ENCODE measurements at regions not wholly inside any gene's neighbourhood (a gene's known extent, or its start where the extent isn't known, plus 50 kb on each side); places are given as distances from the start of the nearest gene placed in this dataset.

DNA sequence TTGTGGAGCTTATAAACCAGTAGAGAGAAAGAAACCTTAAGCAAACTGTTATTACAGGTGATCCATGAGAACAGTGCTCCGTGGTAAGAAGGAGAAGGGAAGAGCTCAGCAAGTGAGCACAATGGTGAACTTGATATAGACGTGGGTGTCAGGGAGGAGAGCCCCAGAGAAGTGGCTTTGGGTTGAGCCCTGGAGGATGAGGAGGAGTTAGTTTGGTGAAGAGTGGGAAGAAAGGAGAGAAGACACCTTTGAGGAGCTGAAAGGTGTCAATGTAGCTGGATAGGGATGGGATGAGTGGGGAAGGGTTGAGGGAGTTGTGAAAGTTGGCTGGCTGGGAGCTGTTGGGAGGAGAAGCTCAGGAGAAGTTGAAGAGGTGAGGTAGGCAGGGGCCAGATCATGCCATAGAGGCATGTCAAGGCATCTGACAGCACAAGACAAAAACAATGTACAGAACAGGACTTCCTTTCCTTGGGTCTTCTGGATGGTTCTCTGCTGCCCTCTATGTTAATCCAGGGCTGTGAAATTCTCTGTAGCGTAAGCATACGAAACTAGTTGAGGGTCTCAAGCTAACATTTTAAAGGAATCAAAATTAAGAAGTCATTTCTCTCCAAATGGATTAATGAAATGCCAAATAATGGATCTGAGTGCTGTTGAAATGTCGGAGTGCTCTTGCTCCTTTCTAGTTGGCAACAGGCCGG is 501.9 kb downstream of the KDM4C start:
- ATAC-seq = no peak
- peaks cover 2% of the 10 kb centered on the region for H3K36me3 Mint-ChIP-seq (ENCODE audit: low read depth)
- H3K4me3 Mint-ChIP-seq = no peak overlapping the region
- no peaks in the 10 kb centered on the region for H3K9me3 Mint-ChIP-seq (ENCODE audit: insufficient read depth)
- POLR2A ChIA-PET = interaction anchor here (1.0 kb wide), 1 partner anchor 8 kb away, joined by 3 read pairs; no protein-coding TSS in a partner anchor
- H3K27me3 Mint-ChIP-seq (ENCODE audit: low read depth) = peaks cover 32% of the 10 kb centered on the region
- H3K4me1 Mint-ChIP-seq (ENCODE audit: low read depth) = no peaks in the 10 kb centered on the region
- CTCF ChIA-PET = interaction anchor here (1.1 to 1.2 kb wide), 2 partner anchors 207 to 621 kb away, joined by 3 read pairs; no protein-coding TSS in a partner anchor
- DNase-seq = no peak
- no peak overlapping the region for H3K27ac Mint-ChIP-seq

GRCh38 chr9:7258688-7259396 is 501.1 kb downstream of the KDM4C start:
- H3K4me3 Mint-ChIP-seq = no peak overlapping the region
- peaks cover 32% of the 10 kb centered on the region for H3K27me3 Mint-ChIP-seq (ENCODE audit: low read depth)
- H3K36me3 Mint-ChIP-seq (ENCODE audit: low read depth) = peaks cover 2% of the 10 kb centered on the region
- CTCF ChIA-PET = interaction anchor here (0.9 to 1.2 kb wide), 4 partner anchors 25 to 620 kb away, joined by 3 to 5 read pairs (median 3); no protein-coding TSS in a partner anchor
- DNase-seq = no peak
- POLR2A ChIA-PET = interaction anchor here (0.7 to 1.0 kb wide), 2 partner anchors 9 to 15 kb away, joined by 3 read pairs; no protein-coding TSS in a partner anchor
- no peaks in the 10 kb centered on the region for H3K4me1 Mint-ChIP-seq (ENCODE audit: low read depth)
- H3K9me3 Mint-ChIP-seq (ENCODE audit: insufficient read depth) = no peaks in the 10 kb centered on the region
- H3K27ac Mint-ChIP-seq = no peak overlapping the region
- ATAC-seq = no peak

DNA sequence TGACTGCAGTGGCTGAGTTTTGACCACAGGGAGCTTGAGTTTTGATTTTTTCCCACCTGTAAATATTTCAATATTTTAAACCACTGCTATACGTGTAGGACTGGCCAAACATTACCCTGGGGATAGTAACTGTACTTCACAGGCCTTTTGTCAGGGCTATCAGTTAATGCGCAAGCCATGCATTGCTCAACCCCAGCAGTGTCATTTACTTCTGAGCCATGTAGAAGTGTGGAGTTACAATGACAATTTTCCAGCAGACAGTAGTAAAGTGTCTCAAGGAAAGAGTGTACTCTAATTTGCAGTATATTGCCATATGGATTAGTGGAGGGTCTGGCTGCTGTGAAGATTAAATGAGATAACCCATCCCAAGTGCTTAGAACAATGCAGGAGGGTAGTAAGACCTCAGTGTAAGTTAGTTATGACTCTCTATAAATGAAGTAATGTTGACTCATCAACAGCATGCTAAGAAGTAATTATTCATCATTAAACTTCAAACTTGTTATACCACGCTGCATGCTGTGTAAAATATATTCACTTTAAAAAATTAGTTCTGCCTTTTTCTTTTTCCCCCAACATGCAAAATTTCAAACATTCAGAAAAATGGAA is 489.2 kb downstream of the KDM4C start:
- CTCF ChIA-PET = no interaction called here
- Mint-ChIP-seq H3K9me3 (ENCODE audit: insufficient read depth) (no peaks in the 10 kb centered on the region), H3K4me1 (ENCODE audit: low read depth) (no peaks in the 10 kb centered on the region), H3K36me3 (ENCODE audit: low read depth) (no peaks in the 10 kb centered on the region), H3K27me3 (ENCODE audit: low read depth) (peaks cover 9% of the 10 kb centered on the region), H3K4me3 (no peak overlapping the region), H3K27ac (no peak overlapping the region)
- no peak for ATAC-seq
- DNase-seq = no peak
- POLR2A ChIA-PET = no interaction called here

DNA sequence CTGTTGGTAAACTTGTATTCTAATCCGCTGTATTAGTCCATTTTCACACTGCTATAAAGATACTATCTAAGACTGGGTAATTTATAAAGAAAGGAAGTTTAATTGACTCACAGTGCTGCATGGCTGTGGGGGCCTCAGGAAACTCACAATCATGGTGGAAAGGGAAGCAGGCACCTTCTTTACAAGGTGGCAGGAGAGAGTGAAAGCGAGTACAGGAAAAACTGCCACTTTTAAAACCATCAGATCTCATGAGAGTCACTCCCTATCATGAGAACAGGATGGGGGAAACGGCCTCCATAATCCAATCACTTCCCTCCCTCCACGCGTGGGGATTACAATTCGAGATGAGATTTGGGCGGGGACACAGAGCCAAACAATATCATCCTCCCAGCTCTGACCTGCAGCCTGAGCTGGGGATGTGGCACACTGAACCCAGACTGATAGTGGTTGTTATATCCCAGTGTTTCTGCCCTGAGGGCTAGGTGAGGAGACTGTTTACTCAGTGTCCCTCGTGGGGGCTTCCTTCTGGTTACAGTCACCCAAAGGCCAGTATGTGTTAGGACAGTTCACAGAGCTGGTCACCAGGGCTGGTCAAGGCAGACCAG is 488.3 kb downstream of the KDM4C start:
- Mint-ChIP-seq H3K27ac (no peak overlapping the region), H3K4me3 (no peak overlapping the region), H3K9me3 (ENCODE audit: insufficient read depth) (no peaks in the 10 kb centered on the region), H3K27me3 (ENCODE audit: low read depth) (peaks cover 6% of the 10 kb centered on the region), H3K4me1 (ENCODE audit: low read depth) (no peaks in the 10 kb centered on the region), H3K36me3 (ENCODE audit: low read depth) (no peaks in the 10 kb centered on the region)
- no peak for DNase-seq
- ChIA-PET POLR2A (no interaction called here), CTCF (no interaction called here)
- ATAC-seq = no peak

DNA sequence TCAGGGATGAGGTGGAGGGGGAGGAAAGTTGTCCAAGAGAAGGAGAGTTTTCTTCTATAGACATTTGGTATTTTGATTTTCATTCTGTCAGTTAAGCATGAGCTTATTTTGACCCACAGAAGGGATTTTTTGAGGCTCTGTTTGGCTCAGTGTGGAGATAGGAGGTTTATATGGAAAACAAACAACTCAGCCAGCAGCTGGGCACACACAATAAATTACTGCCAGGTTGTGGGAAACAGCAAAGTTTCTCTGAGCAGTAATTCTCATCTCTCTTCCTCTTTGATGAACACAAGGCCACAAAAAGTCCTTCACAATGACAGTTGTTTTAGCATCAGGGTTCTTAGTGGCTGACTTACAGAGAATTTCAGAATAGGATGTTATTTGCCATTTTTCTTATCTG is 486.1 kb downstream of the KDM4C start:
- ATAC-seq (no peak), DNase-seq (no peak)
- no peak overlapping the region for H3K27ac Mint-ChIP-seq

DNA sequence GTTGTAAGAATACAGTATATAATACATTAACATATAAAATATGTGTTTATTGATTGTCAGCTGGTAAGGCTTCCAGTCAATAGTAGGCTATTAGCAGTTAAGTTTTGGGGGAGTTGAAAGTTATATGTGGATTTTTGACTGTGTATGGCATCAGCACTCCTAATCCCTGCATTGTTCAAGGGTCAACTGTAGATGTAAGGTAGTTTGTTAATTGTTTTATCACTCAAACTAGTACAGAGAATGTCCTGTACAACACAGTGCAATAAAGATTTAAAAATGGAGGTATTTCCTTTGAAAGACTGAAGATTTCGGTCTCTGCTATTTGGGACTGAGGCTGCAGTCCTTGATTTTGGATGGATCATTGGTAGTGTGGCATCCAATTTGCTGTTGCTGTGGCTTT is 484.4 kb downstream of the KDM4C start:
- ATAC-seq (no peak), DNase-seq (no peak)
- Mint-ChIP-seq H3K27me3 (ENCODE audit: low read depth) (peaks cover 6% of the 10 kb centered on the region), H3K36me3 (ENCODE audit: low read depth) (no peaks in the 10 kb centered on the region), H3K27ac (no peak overlapping the region), H3K9me3 (ENCODE audit: insufficient read depth) (no peaks in the 10 kb centered on the region), H3K4me3 (no peak overlapping the region), H3K4me1 (ENCODE audit: low read depth) (peaks cover 11% of the 10 kb centered on the region)
- ChIA-PET POLR2A (no interaction called here), CTCF (no interaction called here)

More for the DNA sequence above, 486.1 kb downstream of the KDM4C start:
- POLR2A ChIA-PET = no interaction called here
- H3K4me1 Mint-ChIP-seq (ENCODE audit: low read depth) = no peaks in the 10 kb centered on the region
- H3K4me3 Mint-ChIP-seq = no peak overlapping the region
- CTCF ChIA-PET = no interaction called here
- no peaks in the 10 kb centered on the region for H3K9me3 Mint-ChIP-seq (ENCODE audit: insufficient read depth)
- H3K36me3 Mint-ChIP-seq (ENCODE audit: low read depth) = no peaks in the 10 kb centered on the region
- H3K27me3 Mint-ChIP-seq (ENCODE audit: low read depth) = peaks cover 6% of the 10 kb centered on the region

GRCh38 chr9:7241694-7242093 is 483.9 kb downstream of the KDM4C start:
- Mint-ChIP-seq H3K4me1 (ENCODE audit: low read depth) (peaks cover 11% of the 10 kb centered on the region), H3K9me3 (ENCODE audit: insufficient read depth) (no peaks in the 10 kb centered on the region), H3K27ac (no peak overlapping the region), H3K27me3 (ENCODE audit: low read depth) (peaks cover 6% of the 10 kb centered on the region), H3K4me3 (no peak overlapping the region), H3K36me3 (ENCODE audit: low read depth) (no peaks in the 10 kb centered on the region)
- ChIA-PET POLR2A (no interaction called here), CTCF (no interaction called here)
- DNase-seq = no peak
- no peak for ATAC-seq

DNA sequence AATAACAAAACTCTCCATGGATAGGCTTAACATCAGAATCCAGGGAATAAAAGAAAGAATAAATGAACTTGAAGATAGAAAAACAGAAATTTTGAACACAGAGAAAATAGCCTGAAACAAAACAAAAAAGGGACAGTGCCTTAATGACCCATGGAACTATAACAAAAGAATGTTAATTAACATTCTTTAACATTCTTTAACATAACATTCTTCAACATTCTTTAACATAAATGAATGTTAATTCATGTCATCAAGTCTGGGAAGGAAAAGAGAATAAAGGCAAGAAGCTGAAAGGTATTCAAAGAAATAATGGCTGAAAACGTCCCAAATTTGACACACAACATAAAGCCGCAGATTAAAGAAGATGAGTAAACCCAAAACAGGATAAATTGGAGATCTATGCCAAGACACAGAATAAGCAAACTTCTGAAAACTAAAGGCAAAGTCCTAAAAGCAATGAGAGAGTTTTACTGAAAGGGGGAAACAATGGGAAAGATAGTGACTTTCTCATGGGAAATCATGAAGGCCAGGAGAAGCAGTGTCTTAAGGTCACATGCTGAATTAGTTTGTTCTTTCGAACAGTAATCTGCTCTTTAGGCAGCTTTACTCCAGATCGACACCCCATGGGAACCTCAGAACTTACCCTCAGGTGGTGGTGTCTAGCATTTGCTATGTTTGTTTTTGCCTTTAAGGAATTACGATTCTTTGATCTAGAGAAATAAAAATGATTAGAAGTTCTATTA is 483.0 kb downstream of the KDM4C start:
- H3K27ac Mint-ChIP-seq = no peak overlapping the region
- H3K27me3 Mint-ChIP-seq (ENCODE audit: low read depth) = peaks cover 6% of the 10 kb centered on the region
- no peaks in the 10 kb centered on the region for H3K9me3 Mint-ChIP-seq (ENCODE audit: insufficient read depth)
- no peak overlapping the region for H3K4me3 Mint-ChIP-seq
- ChIA-PET CTCF (no interaction called here), POLR2A (no interaction called here)
- ATAC-seq (no peak), DNase-seq (no peak)
- H3K4me1 Mint-ChIP-seq (ENCODE audit: low read depth) = peaks cover 11% of the 10 kb centered on the region
- H3K36me3 Mint-ChIP-seq (ENCODE audit: low read depth) = no peaks in the 10 kb centered on the region

GRCh38 chr9:7239708-7240107 is 481.9 kb downstream of the KDM4C start:
- Mint-ChIP-seq H3K4me1 (ENCODE audit: low read depth) (peaks cover 11% of the 10 kb centered on the region), H3K4me3 (no peak overlapping the region), H3K9me3 (ENCODE audit: insufficient read depth) (no peaks in the 10 kb centered on the region), H3K36me3 (ENCODE audit: low read depth) (no peaks in the 10 kb centered on the region), H3K27me3 (ENCODE audit: low read depth) (peaks cover 6% of the 10 kb centered on the region), H3K27ac (no peak overlapping the region)
- ChIA-PET CTCF (no interaction called here), POLR2A (no interaction called here)
- DNase-seq (no peak), ATAC-seq (no peak)

- H3K4me1 Mint-ChIP-seq (ENCODE audit: low read depth) = peaks cover 11% of the 10 kb centered on the region
- no peak for DNase-seq
- ChIA-PET CTCF (no interaction called here), POLR2A (interaction anchor here (1.2 kb wide), 1 partner anchor 60 kb away, joined by 5 read pairs; no protein-coding TSS in a partner anchor)
- no peaks in the 10 kb centered on the region for H3K9me3 Mint-ChIP-seq (ENCODE audit: insufficient read depth)
- no peaks in the 10 kb centered on the region for H3K27me3 Mint-ChIP-seq (ENCODE audit: low read depth)
- H3K27ac Mint-ChIP-seq = no peak overlapping the region
- no peaks in the 10 kb centered on the region for H3K36me3 Mint-ChIP-seq (ENCODE audit: low read depth)
- ATAC-seq = no peak
- no peak overlapping the region for H3K4me3 Mint-ChIP-seq
Observed at GRCh38 chr9:7238247-7238637, 480.5 kb downstream of the KDM4C start.

- POLR2A ChIA-PET = interaction anchor here (1.2 kb wide), 1 partner anchor 61 kb away, joined by 5 read pairs; no protein-coding TSS in a partner anchor
- ATAC-seq (no peak), DNase-seq (no peak)
- Mint-ChIP-seq H3K4me3 (no peak overlapping the region), H3K27me3 (ENCODE audit: low read depth) (peaks cover 2% of the 10 kb centered on the region), H3K27ac (no peak overlapping the region), H3K9me3 (ENCODE audit: insufficient read depth) (no peaks in the 10 kb centered on the region), H3K36me3 (ENCODE audit: low read depth) (no peaks in the 10 kb centered on the region), H3K4me1 (ENCODE audit: low read depth) (peaks cover 11% of the 10 kb centered on the region)
- CTCF ChIA-PET = interaction anchor here (0.6 kb wide), 1 partner anchor 27 kb away, joined by 3 read pairs; no protein-coding TSS in a partner anchor
Observed at GRCh38 chr9:7237473-7238246, 479.9 kb downstream of the KDM4C start.
